Neuronal stem cell (in vitro differentiated cells): ENCODE measurements at regions not wholly inside any gene's neighbourhood (a gene's known extent, or its start where the extent isn't known, plus 50 kb on each side); places are given as distances from the start of the nearest gene placed in this dataset.
"Not testable (repeated sequence)": the region's sequence is repeated elsewhere in the genome, so short reads cannot be mapped to it uniquely, and the experiment has no call there.

Experiments used
- DNase-seq: peaks from one replicate; pipeline ENCODE4 v3.0.0-alpha.2; 2013; ENCODE audit warnings: low spot score
- H2AFZ ChIP-seq: one replicate; pipeline ENCODE4 v1.6.1; 2013; ENCODE audit warnings: mild to moderate bottlenecking, low read length, inconsistent platforms
- H2AK5ac ChIP-seq: 2 replicates; pipeline ENCODE4 v1.6.1; 2013; ENCODE audit warnings: low read depth, mild to moderate bottlenecking, inconsistent platforms, low read length, moderate library complexity, mixed read lengths
- H2BK120ac ChIP-seq: 2 replicates; pipeline ENCODE4 v1.6.1; 2013; ENCODE audit warnings: low read depth, mild to moderate bottlenecking, inconsistent platforms, low read length, moderate library complexity, mixed read lengths
- H2BK12ac ChIP-seq: one replicate; pipeline ENCODE4 v1.6.1; 2013; ENCODE audit warnings: low read length, inconsistent platforms
- H2BK15ac ChIP-seq: 2 replicates; pipeline ENCODE4 v1.6.1; 2013; ENCODE audit warnings: mild to moderate bottlenecking, low read length, inconsistent platforms, mixed read lengths
- H2BK5ac ChIP-seq: one replicate; pipeline ENCODE4 v1.6.1; 2013; ENCODE audit warnings: inconsistent platforms, mild to moderate bottlenecking, low read length, moderate library complexity
- H3K14ac ChIP-seq: one replicate; pipeline ENCODE4 v1.6.1; 2013; ENCODE audit warnings: low read length, inconsistent platforms
- H3K18ac ChIP-seq: 2 replicates; pipeline ENCODE4 v1.6.1; 2013; ENCODE audit warnings: low read length, inconsistent platforms
- H3K23ac ChIP-seq: 2 replicates; pipeline ENCODE4 v1.6.1; 2013; ENCODE audit warnings: low read depth, mild to moderate bottlenecking, mixed read lengths, low read length, inconsistent platforms; ENCODE audit not compliant: poor library complexity
- H3K27ac ChIP-seq: replicated peaks from 3 replicates; pipeline ENCODE4 v1.5.1; 2013; ENCODE audit warnings: low read length, inconsistent platforms
- H3K27me3 ChIP-seq, 3 experiments: 2 replicates each; pipeline ENCODE4 v1.6.1; 2013; ENCODE audit warnings: low read length in 3 of 3, mild to moderate bottlenecking in 2 of 3, inconsistent platforms in 1 of 3, low read depth in 1 of 3, mixed read lengths in 1 of 3, moderate library complexity in 1 of 3; ENCODE audit not compliant: control insufficient read depth in 3 of 3, insufficient read depth in 3 of 3
- H3K36me3 ChIP-seq, 2 donors: replicated peaks in 1 of 2; 2 replicates each; pipeline ENCODE4 v1.6.1; 2013; ENCODE audit warnings: low read length in 2 of 2; ENCODE audit not compliant: control insufficient read depth in 2 of 2, insufficient read depth in 2 of 2
- H3K4ac ChIP-seq: 2 replicates; pipeline ENCODE4 v1.6.1; 2013; ENCODE audit warnings: inconsistent platforms, mild to moderate bottlenecking, low read length, moderate library complexity
- H3K4me1 ChIP-seq, 2 donors: 1 replicate in 1 of 2; 2 replicates in 1 of 2; pipeline ENCODE4 v1.6.1; 2013; ENCODE audit warnings: low read length in 2 of 2, low read depth in 1 of 2; ENCODE audit not compliant: control insufficient read depth in 2 of 2, insufficient read depth in 1 of 2
- H3K4me2 ChIP-seq: one replicate; pipeline ENCODE4 v1.6.1; 2013; ENCODE audit warnings: mild to moderate bottlenecking, low read length, inconsistent platforms; ENCODE audit not compliant: insufficient read depth, poor library complexity, severe bottlenecking
- H3K4me3 ChIP-seq, 2 donors: 2 replicates each; pipeline ENCODE4 v1.5.1; 2013; ENCODE audit warnings: low read length in 2 of 2, mild to moderate bottlenecking in 2 of 2, inconsistent platforms in 1 of 2, moderate library complexity in 1 of 2
- H3K79me1 ChIP-seq: one replicate; pipeline ENCODE4 v1.6.1; 2013; ENCODE audit warnings: low read depth, mild to moderate bottlenecking, inconsistent platforms, low read length, moderate library complexity
- H3K9ac ChIP-seq: one replicate; pipeline ENCODE4 v1.6.1; 2013; ENCODE audit warnings: mild to moderate bottlenecking, low read depth, low read length, inconsistent platforms; ENCODE audit not compliant: poor library complexity
- H3K9me3 ChIP-seq, 2 donors: replicated peaks in 1 of 2; 2 replicates each; pipeline versions ENCODE3 to v1.6.1; 2013; ENCODE audit warnings: low read length in 2 of 2, mild to moderate bottlenecking in 2 of 2, inconsistent platforms in 1 of 2, low read depth in 1 of 2, mixed read lengths in 1 of 2, moderate library complexity in 1 of 2; ENCODE audit not compliant: control insufficient read depth in 2 of 2, insufficient read depth in 1 of 2
- H4K8ac ChIP-seq: one replicate; pipeline ENCODE4 v1.6.1; 2013; ENCODE audit warnings: low read depth, mild to moderate bottlenecking, inconsistent platforms, low read length, moderate library complexity
- H4K91ac ChIP-seq: one replicate; pipeline ENCODE4 v1.6.1; 2013; ENCODE audit warnings: low read length, low read depth, mild to moderate bottlenecking, inconsistent platforms; ENCODE audit not compliant: poor library complexity
- WGBS, 2 donors: extraction: QIAGEN DNeasy Blood & Tissue Kit; methylation state at CpG; one replicate each; pipeline ENCODE4 v1.1.7; 2013; ENCODE audit warnings: missing lambda C conversion rate in 2 of 2, mixed read lengths in 1 of 2; ENCODE audit not compliant: insufficient read length in 2 of 2, insufficient replicate concordance in 1 of 2; ENCODE audit errors: extremely low coverage in 2 of 2; 5-methylcytosine and 5-hydroxymethylcytosine counted together

GRCh38 chr2:209277444-209277843 lies 146.4 kb upstream of the MAP2 start:
- Histone ChIP-seq H3K4me3 (no peak overlapping the region), H3K36me3 (no peaks in the 10 kb centered on the region), H4K8ac (no peak overlapping the region), H3K4ac (no peak overlapping the region), H4K91ac (no peak overlapping the region), H2AFZ (no peak overlapping the region), H3K4me1 (no peaks in the 10 kb centered on the region), H2BK120ac (no peak overlapping the region), H3K23ac (no peak overlapping the region), H2BK5ac (no peak overlapping the region), H3K4me2 (no peak overlapping the region), H3K79me1 (no peaks in the 10 kb centered on the region), H3K27ac (no peak overlapping the region), H3K14ac (no peak overlapping the region), H2BK15ac (no peak overlapping the region), H2AK5ac (no peak overlapping the region), H3K9me3 (no peaks in the 10 kb centered on the region), H3K18ac (no peak overlapping the region), H3K9ac (no peak overlapping the region), H2BK12ac (no peak overlapping the region), H3K27me3 (no peaks in the 10 kb centered on the region)
- DNase-seq: no peak
- WGBS, 2 donors: no CpG with 5 or more reads among the region's 3 CpGs

GRCh38 chr2:209298601-209299000 lies 125.2 kb upstream of the MAP2 start:
- WGBS, 2 donors: no CpG with 5 or more reads among the region's 2 CpGs
- H3K9ac ChIP-seq: no peak overlapping the region

GRCh38 chr2:209299478-209299877 lies 124.4 kb upstream of the MAP2 start:
- not testable (repeated sequence) for H2AK5ac ChIP-seq, H3K9me3 ChIP-seq, H3K4me3 ChIP-seq, H3K79me1 ChIP-seq, H3K27me3 ChIP-seq, H2AFZ ChIP-seq, H2BK5ac ChIP-seq, H2BK12ac ChIP-seq, H3K4me1 ChIP-seq, H2BK15ac ChIP-seq, DNase-seq, H3K9ac ChIP-seq, H3K4ac ChIP-seq, H3K23ac ChIP-seq, H3K14ac ChIP-seq, H4K8ac ChIP-seq, H3K36me3 ChIP-seq, H3K4me2 ChIP-seq, H4K91ac ChIP-seq, H3K18ac ChIP-seq, H2BK120ac ChIP-seq, H3K27ac ChIP-seq
- no CpG with 5 or more reads among the region's 11 CpGs for WGBS, 2 donors

More at GRCh38 chr2:209298601-209299000, 125.2 kb upstream of the MAP2 start:
- Histone ChIP-seq H3K79me1 (no peaks in the 10 kb centered on the region), H3K14ac (no peak overlapping the region), H3K23ac (no peak overlapping the region), H3K36me3 (no peaks in the 10 kb centered on the region), H3K4me1 (no peaks in the 10 kb centered on the region), H2BK12ac (no peak overlapping the region), H3K18ac (no peak overlapping the region), H2BK5ac (no peak overlapping the region), H2AFZ (no peak overlapping the region), H3K9me3 (no peaks in the 10 kb centered on the region), H3K27me3 (peaks cover 0 to 8% (median 0%) of the 10 kb centered on the region in 3 experiments), H3K4me2 (no peak overlapping the region), H4K91ac (no peak overlapping the region), H3K4ac (no peak overlapping the region), H3K27ac (no peak overlapping the region), H2BK120ac (no peak overlapping the region), H2BK15ac (no peak overlapping the region), H4K8ac (no peak overlapping the region), H2AK5ac (no peak overlapping the region), H3K4me3 (no peak overlapping the region)
- DNase-seq: no peak

GRCh38 chr2:209300766-209301165 lies 123.1 kb upstream of the MAP2 start:
- no CpG with 5 or more reads among the region's 9 CpGs for WGBS, 2 donors

More at GRCh38 chr2:209300766-209301165, 123.1 kb upstream of the MAP2 start:
- not testable (repeated sequence) for H3K4me3 ChIP-seq, H2BK120ac ChIP-seq, H4K91ac ChIP-seq, H3K27me3 ChIP-seq, H3K36me3 ChIP-seq, H3K18ac ChIP-seq, H3K4me1 ChIP-seq, DNase-seq, H3K23ac ChIP-seq, H3K9me3 ChIP-seq, H3K79me1 ChIP-seq, H2AFZ ChIP-seq, H3K27ac ChIP-seq, H3K4me2 ChIP-seq, H2BK15ac ChIP-seq, H3K4ac ChIP-seq, H3K14ac ChIP-seq, H3K9ac ChIP-seq, H2BK12ac ChIP-seq, H4K8ac ChIP-seq, H2AK5ac ChIP-seq, H2BK5ac ChIP-seq
